Hippocampal formation (tissue), 2 donors: ENCODE measurements at regions not wholly inside any gene's neighbourhood (a gene's known extent, or its start where the extent isn't known, plus 50 kb on each side); places are given as distances from the start of the nearest gene placed in this dataset.
"Not testable (repeated sequence)": the region's sequence is repeated elsewhere in the genome, so short reads cannot be mapped to it uniquely, and the experiment has no call there.

Source experiments
- DNase-seq, 2 donors: peaks; one replicate each; lab custom pipeline; 2025; lab: John Stamatoyannopoulos, UW

- not testable (repeated sequence) for DNase-seq
These were observed 304.2 kb downstream of the BCL2L11 start for GRCh38 chr2:111424851-111425309.

- DNase-seq, result not testable (repeated sequence)
These were observed 305.1 kb downstream of the BCL2L11 start for GRCh38 chr2:111425789-111426201.

GRCh38 chr2:111427346-111427745 is 306.6 kb downstream of the BCL2L11 start:
- DNase-seq, result not testable (repeated sequence)

- DNase-seq, result not testable (repeated sequence)
These were observed 308.2 kb downstream of the BCL2L11 start for GRCh38 chr2:111428915-111429314.

- DNase-seq, result not testable (repeated sequence)
These were observed 308.6 kb downstream of the BCL2L11 start for GRCh38 chr2:111429353-111429752.

GRCh38 chr2:111430817-111431661 is 310.3 kb downstream of the BCL2L11 start:
- DNase-seq, result not testable (repeated sequence)

- not testable (repeated sequence) for DNase-seq
These were observed 311.7 kb downstream of the BCL2L11 start for GRCh38 chr2:111432423-111432822.

- not testable (repeated sequence) for DNase-seq
These were observed 312.3 kb downstream of the BCL2L11 start for GRCh38 chr2:111432916-111433499.

- not testable (repeated sequence) for DNase-seq
These were observed 313.3 kb downstream of the BCL2L11 start for GRCh38 chr2:111433892-111434607.

GRCh38 chr2:111434608-111434939 is 313.9 kb downstream of the BCL2L11 start:
- not testable (repeated sequence) for DNase-seq

GRCh38 chr2:111435553-111436310 is 315.0 kb downstream of the BCL2L11 start:
- not testable (repeated sequence) for DNase-seq

- DNase-seq, result not testable (repeated sequence)
These were observed 315.7 kb downstream of the BCL2L11 start for GRCh38 chr2:111436411-111436810.

GRCh38 chr2:111437288-111437990 is 316.7 kb downstream of the BCL2L11 start:
- DNase-seq, result not testable (repeated sequence)

- not testable (repeated sequence) for DNase-seq
These were observed 317.4 kb downstream of the BCL2L11 start for GRCh38 chr2:111438161-111438560.

GRCh38 chr2:111439237-111439636 is 318.5 kb downstream of the BCL2L11 start:
- DNase-seq, result not testable (repeated sequence)

- not testable (repeated sequence) for DNase-seq
These were observed 320.9 kb downstream of the BCL2L11 start for GRCh38 chr2:111441614-111442013.

- DNase-seq, result not testable (repeated sequence)
These were observed 322.2 kb downstream of the BCL2L11 start for GRCh38 chr2:111442767-111443454.

- DNase-seq, result not testable (repeated sequence)
These were observed 323.8 kb downstream of the BCL2L11 start for GRCh38 chr2:111444516-111444915.

- DNase-seq, result not testable (repeated sequence)
These were observed 324.6 kb downstream of the BCL2L11 start for GRCh38 chr2:111445191-111445929.

GRCh38 chr2:111445941-111446340 is 325.2 kb downstream of the BCL2L11 start:
- not testable (repeated sequence) for DNase-seq
